ENCODE measurements at regions not wholly inside any gene's neighbourhood (a gene's known extent, or its start where the extent isn't known, plus 50 kb on each side); places are given as distances from the start of the nearest gene placed in this dataset.

- TF ChIP-seq CUX1 (IDR thresholded peaks at IDR 0.05; ENCODE audit: insufficient replicate concordance, low read depth, low read length) (no peak), ZNF207 (IDR thresholded peaks at IDR 0.05; ENCODE audit: borderline replicate concordance) (no peak), NFIC (IDR thresholded peaks at IDR 0.05; ENCODE audit: low read depth, low read length) (no peak)
Observed at GRCh38 chr11:80524349-80524748, 1083.5 kb upstream of the TENM4 start (continued).

GRCh38 chr11:80523057-80523456 is 1082.2 kb upstream of the TENM4 start:
- 6% methylated on average over 1 of the region's 1 CpG for WGBS (ENCODE audit: insufficient coverage, insufficient replicate concordance, low lambda C conversion rate, missing lambda C conversion rate)
- H4K20me1 ChIP-seq (ENCODE audit: control insufficient read depth, insufficient read depth) = no peaks in the 10 kb centered on the region
- in situ Hi-C loops (cut with MboI) (no loop called here), intact Hi-C loops (cut with micrococcal nuclease; ENCODE audit: unreplicated experiment) (no loop called here)
- H3K4me2 ChIP-seq (ENCODE audit: control insufficient read depth, insufficient read depth) = no peak overlapping the region
- H3K79me2 ChIP-seq (ENCODE audit: control insufficient read depth, insufficient read depth, low read length) = no peaks in the 10 kb centered on the region
- H3K9ac ChIP-seq (ENCODE audit: control insufficient read depth, insufficient read depth, low read length) = no peak overlapping the region
- no peaks in the 10 kb centered on the region for H3K4me1 ChIP-seq (ENCODE audit: control insufficient read depth, insufficient read depth, low read length)
- no peak overlapping the region for H3K27ac ChIP-seq (ENCODE audit: control insufficient read depth, insufficient read depth)
- no peak overlapping the region for H3K4me3 ChIP-seq
- no peaks in the 10 kb centered on the region for H3K9me3 ChIP-seq (replicated peaks; ENCODE audit: control insufficient read depth, insufficient read depth, low read length)
- ATAC-seq (no peak), DNase-seq (ENCODE audit: low read depth, low spot score) (no peak), FAIRE-seq (no peak)
- ChIA-PET CTCF (interaction anchor here (1.5 kb wide), 1 partner anchor 11 kb away, joined by 3 read pairs; no protein-coding TSS in a partner anchor), RAD21 (ENCODE audit: unreplicated experiment) (no interaction called here), SMC1A (ENCODE audit: uncharacterized antibody, unreplicated experiment) (no interaction called here), POLR2A (no interaction called here)
- H2AFZ ChIP-seq (ENCODE audit: control insufficient read depth, low read depth, low read length) = no peak overlapping the region
- H3K27me3 ChIP-seq (replicated peaks in 1 of 2; ENCODE audit: control insufficient read depth in 2 of 2, insufficient read depth in 2 of 2, low read length in 1 of 2) = no peaks in the 10 kb centered on the region
- H3K36me3 ChIP-seq (ENCODE audit: control insufficient read depth in 2 of 2, insufficient read depth in 2 of 2, low read length in 1 of 2) = no peaks in the 10 kb centered on the region
- no TSS peak for BruUV-seq (replicated peaks)
- no peak for TF ChIP-seq TAF1 (IDR thresholded peaks at IDR 0.05; ENCODE audit: borderline replicate concordance, low read depth, low read length)
- TF ChIP-seq STAT1 (conservative IDR thresholded peaks at IDR 0.05) = no peak
- TF ChIP-seq, protein P1, sequence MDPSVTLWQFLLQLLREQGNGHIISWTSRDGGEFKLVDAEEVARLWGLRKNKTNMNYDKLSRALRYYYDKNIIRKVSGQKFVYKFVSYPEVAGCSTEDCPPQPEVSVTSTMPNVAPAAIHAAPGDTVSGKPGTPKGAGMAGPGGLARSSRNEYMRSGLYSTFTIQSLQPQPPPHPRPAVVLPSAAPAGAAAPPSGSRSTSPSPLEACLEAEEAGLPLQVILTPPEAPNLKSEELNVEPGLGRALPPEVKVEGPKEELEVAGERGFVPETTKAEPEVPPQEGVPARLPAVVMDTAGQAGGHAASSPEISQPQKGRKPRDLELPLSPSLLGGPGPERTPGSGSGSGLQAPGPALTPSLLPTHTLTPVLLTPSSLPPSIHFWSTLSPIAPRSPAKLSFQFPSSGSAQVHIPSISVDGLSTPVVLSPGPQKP (IDR thresholded peaks at IDR 0.05; ENCODE audit: low read depth, low read length) = no peak
- TF ChIP-seq NKRF (conservative IDR thresholded peaks at IDR 0.05) = no peak
